Loucy (cell line): ENCODE measurements at regions not wholly inside any gene's neighbourhood (a gene's known extent, or its start where the extent isn't known, plus 50 kb on each side); places are given as distances from the start of the nearest gene placed in this dataset.

ENCODE experiments used
- H2AFZ ChIP-seq: fragments of 200-600 bp; sonication (generic); 2 replicates; pipeline ENCODE4 v1.6.0; 2016; ENCODE audit warnings: antibody characterized with exemption, mild to moderate bottlenecking, low read length, moderate library complexity
- H3F3A ChIP-seq: fragments of 200-600 bp; 2 replicates; pipeline ENCODE4 v1.6.0; 2016; ENCODE audit warnings: antibody characterized with exemption, low read depth, mild to moderate bottlenecking
- H3K27me3 ChIP-seq: fragments of 200-600 bp; sonication (generic); 2 replicates; pipeline ENCODE4 v1.6.1; 2014; ENCODE audit warnings: low read length, mild to moderate bottlenecking; ENCODE audit not compliant: insufficient read depth, poor library complexity, severe bottlenecking
- H3K36me3 ChIP-seq: fragments of 200-600 bp; sonication (generic); 2 replicates; pipeline ENCODE4 v1.6.1; 2016; ENCODE audit warnings: low read length; ENCODE audit not compliant: insufficient read depth
- H3K4me1 ChIP-seq: fragments of 200-600 bp; sonication (generic); 2 replicates; pipeline ENCODE4 v1.5.1; 2014; ENCODE audit warnings: low read length, mild to moderate bottlenecking; ENCODE audit not compliant: insufficient read depth, poor library complexity, severe bottlenecking
- H3K4me2 ChIP-seq: fragments of 200-600 bp; sonication (generic); 2 replicates; pipeline ENCODE4 v1.6.0; 2014; ENCODE audit warnings: antibody characterized with exemption, low read length, low read depth, mild to moderate bottlenecking; ENCODE audit not compliant: poor library complexity, severe bottlenecking
- H3K4me3 ChIP-seq: fragments of 200-600 bp; sonication (generic); 2 replicates; pipeline ENCODE4 v1.5.1; 2014; ENCODE audit warnings: low read length, mild to moderate bottlenecking, mixed read lengths; ENCODE audit not compliant: poor library complexity, severe bottlenecking
- H3K79me2 ChIP-seq: fragments of 200-600 bp; sonication (generic); 2 replicates; pipeline ENCODE4 v1.6.1; 2014; ENCODE audit warnings: low read length; ENCODE audit not compliant: insufficient read depth
- H3K9ac ChIP-seq: fragments of 200-600 bp; sonication (generic); 2 replicates; pipeline ENCODE4 v1.6.0; 2014; ENCODE audit warnings: mild to moderate bottlenecking, low read depth, low read length, moderate library complexity; ENCODE audit not compliant: poor library complexity, severe bottlenecking
- H3K9me2 ChIP-seq: fragments of 200-600 bp; sonication (generic); replicated peaks from 2 replicates; pipeline ENCODE4 v1.6.1; 2016; ENCODE audit warnings: low read depth, low read length, mixed read lengths
- H3K9me3 ChIP-seq: fragments of 200-600 bp; sonication (generic); 2 replicates; pipeline ENCODE4 v1.6.1; 2014; ENCODE audit warnings: mild to moderate bottlenecking, antibody characterized with exemption, low read length, low read depth; ENCODE audit not compliant: insufficient read depth
- H4K20me1 ChIP-seq: fragments of 200-600 bp; sonication (generic); 2 replicates; pipeline ENCODE4 v1.6.0; 2014; ENCODE audit warnings: antibody characterized with exemption, low read length, mild to moderate bottlenecking; ENCODE audit not compliant: insufficient read depth, poor library complexity, severe bottlenecking
- CTCF ChIP-seq: fragments of 200-600 bp; sonication (generic); conservative IDR thresholded peaks from 2 replicates; pipeline ENCODE4 v1.5.1; 2014; ENCODE audit warnings: mild to moderate bottlenecking, antibody characterized with exemption, low read length
- EZH2phosphoT487 ChIP-seq: fragments of 200-600 bp; IDR thresholded peaks from 2 replicates; pipeline ENCODE4 v1.6.1; 2018; ENCODE audit warnings: antibody characterized with exemption, mild to moderate bottlenecking, moderate library complexity, borderline replicate concordance

GRCh38 chr13:89920461-89920860, 1427.0 kb upstream of the MIR17HG start:
- Histone ChIP-seq H3F3A (no peaks in the 10 kb centered on the region), H3K27me3 (no peaks in the 10 kb centered on the region), H3K9ac (no peak overlapping the region), H4K20me1 (no peaks in the 10 kb centered on the region), H3K9me3 (no peaks in the 10 kb centered on the region), H3K79me2 (no peaks in the 10 kb centered on the region), H3K4me1 (no peaks in the 10 kb centered on the region), H3K4me3 (no peak overlapping the region), H3K4me2 (no peak overlapping the region), H2AFZ (no peak overlapping the region), H3K9me2 (no peaks in the 10 kb centered on the region), H3K36me3 (no peaks in the 10 kb centered on the region)
- TF ChIP-seq CTCF = no peak
- TF ChIP-seq EZH2phosphoT487 = no peak

GRCh38 chr13:89923052-89923451, 1424.4 kb upstream of the MIR17HG start:
- H3K9ac ChIP-seq = no peak overlapping the region
- H4K20me1 ChIP-seq = no peaks in the 10 kb centered on the region

GRCh38 chr13:89923736-89924135, 1423.8 kb upstream of the MIR17HG start:
- H3K4me3 ChIP-seq = no peak overlapping the region
- no peaks in the 10 kb centered on the region for H3K36me3 ChIP-seq
- no peak for TF ChIP-seq EZH2phosphoT487
- no peak for TF ChIP-seq CTCF
- no peak overlapping the region for H2AFZ ChIP-seq
- H3F3A ChIP-seq = no peaks in the 10 kb centered on the region
- H4K20me1 ChIP-seq = no peaks in the 10 kb centered on the region
- no peaks in the 10 kb centered on the region for H3K27me3 ChIP-seq
- H3K4me1 ChIP-seq = peaks cover 2% of the 10 kb centered on the region
- H3K9me3 ChIP-seq = no peaks in the 10 kb centered on the region
- no peak overlapping the region for H3K4me2 ChIP-seq
- no peaks in the 10 kb centered on the region for H3K9me2 ChIP-seq
- no peaks in the 10 kb centered on the region for H3K79me2 ChIP-seq
- no peak overlapping the region for H3K9ac ChIP-seq

More at GRCh38 chr13:89923052-89923451, 1424.4 kb upstream of the MIR17HG start:
- Histone ChIP-seq H3K4me1 (peaks cover 2% of the 10 kb centered on the region), H3K4me2 (no peak overlapping the region), H3K9me3 (no peaks in the 10 kb centered on the region), H3K27me3 (no peaks in the 10 kb centered on the region), H3K36me3 (no peaks in the 10 kb centered on the region), H3K4me3 (no peak overlapping the region), H3K9me2 (no peaks in the 10 kb centered on the region), H2AFZ (no peak overlapping the region), H3K79me2 (no peaks in the 10 kb centered on the region), H3F3A (no peaks in the 10 kb centered on the region)
- TF ChIP-seq CTCF (no peak), EZH2phosphoT487 (no peak)
